OCI-LY7 (cell line): ENCODE measurements at regions not wholly inside any gene's neighbourhood (a gene's known extent, or its start where the extent isn't known, plus 50 kb on each side); places are given as distances from the start of the nearest gene placed in this dataset.

ENCODE experiments used
- BruUV-seq: library from RNA; stranded (reverse); fragments of 400-500 nt; replicated peaks from 2 replicates; lab custom pipeline; 2021; lab: Mats Ljungman, UMichigan
- CTCF ChIA-PET: fragments of 300-600 bp; sonication (Branson Sonifier 250); formaldehyde crosslinking; loops from one replicate; lab custom pipeline; 2022; ENCODE audit warnings: antibody characterized with exemption; ENCODE audit not compliant: unreplicated experiment; lab: Charles Lee
- POLR2A ChIA-PET: fragments of 300-600 bp; sonication (Branson Sonifier 250); formaldehyde crosslinking; loops from one replicate; lab custom pipeline; 2022; ENCODE audit warnings: antibody characterized with exemption; lab: Charles Lee
- DNase-seq: peaks from one replicate; pipeline ENCODE4 v3.0.0-alpha.2; 2015; ENCODE audit warnings: low spot score
- H2AFZ ChIP-seq: fragments of 200-600 bp; sonication (generic), shearing (Covaris generic); 2 replicates; pipeline ENCODE4 v1.6.1; 2014; ENCODE audit warnings: mild to moderate bottlenecking, antibody characterized with exemption, low read length, moderate library complexity
- H3K27ac ChIP-seq: fragments of 200-600 bp; sonication (generic); 2 replicates; pipeline ENCODE4 v1.5.1; 2014; ENCODE audit warnings: mixed run types, low read depth, mild to moderate bottlenecking, moderate library complexity, low read length, inconsistent platforms; ENCODE audit not compliant: poor library complexity, severe bottlenecking
- H3K36me3 ChIP-seq: fragments of 200-600 bp; sonication (generic); 2 replicates; pipeline ENCODE4 v1.6.1; 2014; ENCODE audit warnings: mild to moderate bottlenecking, antibody characterized with exemption, low read length, moderate library complexity, mixed read lengths; ENCODE audit not compliant: insufficient read depth
- H3K4me1 ChIP-seq: fragments of 200-600 bp; sonication (generic); 2 replicates; pipeline ENCODE4 v1.5.1; 2014; ENCODE audit warnings: mild to moderate bottlenecking, low read length; ENCODE audit not compliant: insufficient read depth, poor library complexity, severe bottlenecking
- H3K4me2 ChIP-seq: fragments of 200-600 bp; sonication (generic); 2 replicates; pipeline ENCODE4 v1.6.1; 2014; ENCODE audit warnings: mild to moderate bottlenecking, low read length
- H3K4me3 ChIP-seq: fragments of 200-600 bp; sonication (generic); 2 replicates; pipeline ENCODE4 v1.5.1; 2014; ENCODE audit warnings: mild to moderate bottlenecking, low read depth, low read length; ENCODE audit not compliant: poor library complexity, severe bottlenecking
- H3K79me2 ChIP-seq: fragments of 200-600 bp; sonication (generic); 2 replicates; pipeline ENCODE4 v1.6.1; 2016; ENCODE audit warnings: low read depth, mild to moderate bottlenecking, low read length, moderate library complexity, mixed read lengths; ENCODE audit not compliant: insufficient read depth
- H3K9me2 ChIP-seq: fragments of 200-600 bp; sonication (generic); 2 replicates; pipeline ENCODE4 v1.6.1; 2016; ENCODE audit warnings: mild to moderate bottlenecking, low read length, mixed read lengths; ENCODE audit not compliant: insufficient read depth
- H3K9me3 ChIP-seq: fragments of 200-600 bp; sonication (generic); 2 replicates; pipeline ENCODE4 v1.6.1; 2014; ENCODE audit warnings: mild to moderate bottlenecking, mixed run types, low read length, mixed read lengths
- H4K20me1 ChIP-seq: fragments of 200-600 bp; sonication (generic); 2 replicates; pipeline ENCODE4 v1.6.1; 2014; ENCODE audit warnings: mild to moderate bottlenecking, antibody characterized with exemption, low read length, moderate library complexity, mixed read lengths; ENCODE audit not compliant: insufficient read depth
- EZH2phosphoT487 ChIP-seq: fragments of 200-600 bp; sonication (generic); IDR thresholded peaks from 2 replicates; pipeline ENCODE4 v1.6.1; 2018; ENCODE audit warnings: low read depth, borderline replicate concordance, mild to moderate bottlenecking, mixed run types, antibody characterized with exemption, low read length, moderate library complexity, mixed read lengths
- intact Hi-C: fragments of 100-400 bp; cut with micrococcal nuclease; formaldehyde crosslinking; loops from one replicate; pipeline ENCODE4 v1.10.0; 2022; ENCODE audit not compliant: unreplicated experiment
- TF ChIP-seq, protein P1 (sequence below): fragments of 200-600 bp; sonication (generic); conservative IDR thresholded peaks from 2 replicates; pipeline ENCODE4 v1.5.1; 2014; ENCODE audit warnings: mild to moderate bottlenecking, antibody characterized with exemption, low read length, moderate library complexity, mixed read lengths

DNA sequence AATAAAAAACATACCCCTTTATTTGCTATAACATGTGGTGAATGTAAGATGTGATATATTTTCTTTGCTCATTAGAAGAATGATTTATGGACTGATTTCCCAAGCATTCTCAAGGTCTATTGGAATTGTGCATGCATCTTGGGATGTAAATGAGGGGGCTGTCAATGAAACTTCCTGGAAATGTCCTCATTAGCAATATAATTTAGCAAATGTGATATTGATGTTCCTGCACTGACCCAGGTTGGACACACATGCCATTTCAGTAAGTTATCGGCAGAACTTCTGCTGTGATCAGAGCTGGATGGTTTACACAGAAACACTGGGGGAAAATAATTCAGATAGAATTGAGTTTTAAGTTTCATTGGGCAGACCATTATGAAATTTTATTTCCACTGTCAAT lies 99.9 kb downstream of the ELOVL4 start:
- no TSS peak for BruUV-seq
- no peaks in the 10 kb centered on the region for H4K20me1 ChIP-seq
- no peak overlapping the region for H3K27ac ChIP-seq
- no peaks in the 10 kb centered on the region for H3K9me3 ChIP-seq
- ChIA-PET POLR2A (no interaction called here), CTCF (no interaction called here)
- H3K4me3 ChIP-seq, result no peak overlapping the region
- no peaks in the 10 kb centered on the region for H3K36me3 ChIP-seq
- TF ChIP-seq, protein P1, sequence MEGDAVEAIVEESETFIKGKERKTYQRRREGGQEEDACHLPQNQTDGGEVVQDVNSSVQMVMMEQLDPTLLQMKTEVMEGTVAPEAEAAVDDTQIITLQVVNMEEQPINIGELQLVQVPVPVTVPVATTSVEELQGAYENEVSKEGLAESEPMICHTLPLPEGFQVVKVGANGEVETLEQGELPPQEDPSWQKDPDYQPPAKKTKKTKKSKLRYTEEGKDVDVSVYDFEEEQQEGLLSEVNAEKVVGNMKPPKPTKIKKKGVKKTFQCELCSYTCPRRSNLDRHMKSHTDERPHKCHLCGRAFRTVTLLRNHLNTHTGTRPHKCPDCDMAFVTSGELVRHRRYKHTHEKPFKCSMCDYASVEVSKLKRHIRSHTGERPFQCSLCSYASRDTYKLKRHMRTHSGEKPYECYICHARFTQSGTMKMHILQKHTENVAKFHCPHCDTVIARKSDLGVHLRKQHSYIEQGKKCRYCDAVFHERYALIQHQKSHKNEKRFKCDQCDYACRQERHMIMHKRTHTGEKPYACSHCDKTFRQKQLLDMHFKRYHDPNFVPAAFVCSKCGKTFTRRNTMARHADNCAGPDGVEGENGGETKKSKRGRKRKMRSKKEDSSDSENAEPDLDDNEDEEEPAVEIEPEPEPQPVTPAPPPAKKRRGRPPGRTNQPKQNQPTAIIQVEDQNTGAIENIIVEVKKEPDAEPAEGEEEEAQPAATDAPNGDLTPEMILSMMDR, result no peak
- no peak for TF ChIP-seq EZH2phosphoT487
- H3K79me2 ChIP-seq, result no peaks in the 10 kb centered on the region
- no peak for DNase-seq
- no peak overlapping the region for H3K4me2 ChIP-seq
- no peaks in the 10 kb centered on the region for H3K9me2 ChIP-seq
- no peaks in the 10 kb centered on the region for H3K4me1 ChIP-seq
- intact Hi-C loops, result no loop called here
- H2AFZ ChIP-seq, result no peak overlapping the region

DNA sequence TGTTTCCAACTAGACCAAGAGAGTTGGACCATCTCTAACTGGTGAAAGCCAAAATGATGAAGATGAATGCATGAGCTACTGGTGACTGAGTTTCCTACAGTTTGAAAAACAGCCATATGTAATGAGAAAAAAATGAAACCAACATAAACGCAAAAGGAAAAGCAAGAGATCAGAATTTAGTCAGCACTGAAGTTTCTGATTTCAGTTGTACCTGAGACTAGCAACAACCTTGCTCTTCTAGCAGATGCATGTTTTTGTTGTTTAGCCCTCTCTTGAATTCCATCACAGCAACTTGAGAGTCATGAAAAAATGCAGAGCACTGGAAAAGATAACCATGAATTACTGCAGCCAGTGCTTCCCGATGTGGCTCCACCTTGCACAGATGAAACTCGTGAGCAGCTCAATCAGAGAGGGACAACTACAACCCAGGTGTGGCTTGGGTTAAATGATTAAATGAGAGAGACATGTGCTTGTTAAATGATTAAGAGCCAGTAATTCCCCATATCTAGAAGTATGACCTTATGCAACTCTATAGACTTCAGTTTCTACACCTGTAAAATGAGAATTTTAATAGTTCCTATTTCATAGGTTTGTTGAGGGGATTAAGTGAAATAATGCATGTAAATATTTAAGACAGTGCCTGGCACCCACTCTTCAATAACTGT lies 104.8 kb downstream of the ELOVL4 start:
- H2AFZ ChIP-seq, result no peak overlapping the region
- H3K79me2 ChIP-seq, result no peaks in the 10 kb centered on the region
- intact Hi-C loops, result no loop called here
- no peak overlapping the region for H3K4me3 ChIP-seq
- ChIA-PET POLR2A (interaction anchor here (1.0 kb wide), 1 partner anchor 295 kb away, joined by 3 read pairs; no protein-coding TSS in a partner anchor), CTCF (interaction anchor here (0.8 kb wide), 1 partner anchor 32 kb away, joined by 3 read pairs; no protein-coding TSS in a partner anchor)
- no TSS peak for BruUV-seq
- H3K36me3 ChIP-seq, result no peaks in the 10 kb centered on the region
- H3K27ac ChIP-seq, result no peak overlapping the region
- no peak for TF ChIP-seq EZH2phosphoT487
- TF ChIP-seq, protein P1, result no peak
- H3K4me2 ChIP-seq, result no peak overlapping the region
- DNase-seq, result no peak
- no peaks in the 10 kb centered on the region for H3K9me3 ChIP-seq
- no peaks in the 10 kb centered on the region for H3K4me1 ChIP-seq
- H4K20me1 ChIP-seq, result no peaks in the 10 kb centered on the region
- H3K9me2 ChIP-seq, result no peaks in the 10 kb centered on the region
